Epithelial cell of proximal tubule (primary cell): ENCODE measurements at regions not wholly inside any gene's neighbourhood (a gene's known extent, or its start where the extent isn't known, plus 50 kb on each side); places are given as distances from the start of the nearest gene placed in this dataset.
"Not testable (repeated sequence)": the region's sequence is repeated elsewhere in the genome, so short reads cannot be mapped to it uniquely, and the experiment has no call there.

Source experiments
- DNase-seq: peaks from one replicate; pipeline ENCODE4 v3.0.0-alpha.2; 2011; ENCODE audit warnings: low read depth
- H3K4me3 ChIP-seq: 2 replicates; pipeline ENCODE4 v1.5.1; 2011; ENCODE audit warnings: low read depth, mild to moderate bottlenecking, low read length
- CTCF ChIP-seq: conservative IDR thresholded peaks from 2 replicates; pipeline ENCODE4 v1.5.1; 2012; ENCODE audit warnings: low read depth, mild to moderate bottlenecking, low read length

GRCh38 chr5:71343994-71344393 lies 111.5 kb upstream of the BDP1 start:
- H3K4me3 ChIP-seq, DNase-seq: not testable (repeated sequence)

GRCh38 chr5:71372601-71373000 lies 82.8 kb upstream of the BDP1 start:
- not testable (repeated sequence) for DNase-seq, H3K4me3 ChIP-seq

- H3K4me3 ChIP-seq, DNase-seq: not testable (repeated sequence)
Observed at GRCh38 chr5:71373054-71373734, 82.3 kb upstream of the BDP1 start.

GRCh38 chr5:71384204-71384603 lies 71.2 kb upstream of the BDP1 start:
- H3K4me3 ChIP-seq, DNase-seq: not testable (repeated sequence)

GRCh38 chr5:71384706-71385105 lies 70.7 kb upstream of the BDP1 start:
- DNase-seq, result no peak
- H3K4me3 ChIP-seq, result no peak overlapping the region
- TF ChIP-seq CTCF, result no peak

GRCh38 chr5:71385208-71385607 lies 70.2 kb upstream of the BDP1 start:
- DNase-seq, H3K4me3 ChIP-seq: not testable (repeated sequence)

- not testable (repeated sequence) for DNase-seq, H3K4me3 ChIP-seq
Observed at GRCh38 chr5:71388184-71388583, 67.3 kb upstream of the BDP1 start.

- DNase-seq, result peak; percentile 1
Observed at GRCh38 chr5:71398400-71398799, 57.1 kb upstream of the BDP1 start.

GRCh38 chr5:71398859-71399258 lies 56.6 kb upstream of the BDP1 start:
- DNase-seq, H3K4me3 ChIP-seq: not testable (repeated sequence)

More at GRCh38 chr5:71398400-71398799, 57.1 kb upstream of the BDP1 start:
- peak overlapping the region; percentile 26 for H3K4me3 ChIP-seq

GRCh38 chr5:71399443-71399842 lies 56.0 kb upstream of the BDP1 start:
- not testable (repeated sequence) for DNase-seq, H3K4me3 ChIP-seq

GRCh38 chr5:71400626-71401025 lies 54.8 kb upstream of the BDP1 start:
- DNase-seq, H3K4me3 ChIP-seq: not testable (repeated sequence)

- DNase-seq, H3K4me3 ChIP-seq: not testable (repeated sequence)
Observed at GRCh38 chr5:71401150-71401549, 54.3 kb upstream of the BDP1 start.

GRCh38 chr5:71401564-71401963 lies 53.9 kb upstream of the BDP1 start:
- H3K4me3 ChIP-seq, DNase-seq: not testable (repeated sequence)

- not testable (repeated sequence) for DNase-seq, H3K4me3 ChIP-seq
Observed at GRCh38 chr5:71404441-71404840, 51.0 kb upstream of the BDP1 start.

GRCh38 chr5:71404936-71405335 lies 50.5 kb upstream of the BDP1 start:
- DNase-seq, H3K4me3 ChIP-seq: not testable (repeated sequence)
